IMR-90 (cell line): ENCODE measurements at regions not wholly inside any gene's neighbourhood (a gene's known extent, or its start where the extent isn't known, plus 50 kb on each side); places are given as distances from the start of the nearest gene placed in this dataset.

Experiments used
- ATAC-seq: fragments of 200-7000 bp; cut with Tn5 transposase; 2 replicates; pipeline ENCODE4 v1.9.1; 2020; ENCODE audit warnings: low read depth, mild to moderate bottlenecking, moderate library complexity
- BruUV-seq: library from RNA; stranded (reverse); fragments of 400-500 nt; replicated peaks from 2 replicates; lab custom pipeline; 2021; lab: Mats Ljungman, UMichigan
- CTCF ChIA-PET: fragments of 300-600 bp; formaldehyde crosslinking; extraction: SDS; loops from one replicate; lab custom pipeline; 2021; ENCODE audit warnings: antibody characterized with exemption; lab: Yijun Ruan, JAX
- POLR2A ChIA-PET: fragments of 300-600 bp; sonication (Branson Sonifier 250); formaldehyde crosslinking; loops from one replicate; lab custom pipeline; 2022; ENCODE audit warnings: antibody characterized with exemption; ENCODE audit not compliant: unreplicated experiment; lab: Charles Lee
- DNase-seq: peaks from one replicate; pipeline ENCODE4 v3.0.0; 2013
- H2AFZ ChIP-seq: replicated peaks from 2 replicates; pipeline ENCODE3; 2013; ENCODE audit warnings: low read length, mild to moderate bottlenecking; ENCODE audit not compliant: poor library complexity
- H2AK5ac ChIP-seq: 2 replicates; pipeline ENCODE4 v1.6.1; 2013; ENCODE audit warnings: low read depth, low read length, inconsistent platforms
- H2AK9ac ChIP-seq: replicated peaks from 2 replicates; pipeline ENCODE3; 2013; ENCODE audit warnings: mild to moderate bottlenecking, low read depth, low read length, moderate library complexity; ENCODE audit not compliant: poor library complexity
- H2BK120ac ChIP-seq: 2 replicates; pipeline ENCODE4 v1.6.1; 2013; ENCODE audit warnings: low read depth, low read length, inconsistent platforms
- H2BK15ac ChIP-seq: 3 replicates; pipeline ENCODE4 v1.6.1; 2013; ENCODE audit warnings: low read depth, low read length, inconsistent platforms
- H2BK20ac ChIP-seq: 2 replicates; pipeline ENCODE4 v1.6.1; 2013; ENCODE audit warnings: low read depth, mild to moderate bottlenecking, inconsistent platforms, low read length, moderate library complexity
- H2BK5ac ChIP-seq: 2 replicates; pipeline ENCODE4 v1.6.1; 2013; ENCODE audit warnings: mild to moderate bottlenecking, low read depth, low read length, inconsistent platforms; ENCODE audit not compliant: poor library complexity, severe bottlenecking
- H3K14ac ChIP-seq: replicated peaks from 2 replicates; pipeline ENCODE4 v1.6.1; 2013; ENCODE audit warnings: low read depth, low read length, inconsistent platforms
- H3K18ac ChIP-seq: 2 replicates; pipeline ENCODE4 v1.6.1; 2013; ENCODE audit warnings: low read depth, low read length, control low read depth
- H3K23ac ChIP-seq: 2 replicates; pipeline ENCODE4 v1.6.1; 2013; ENCODE audit warnings: low read depth, low read length, inconsistent platforms
- H3K27ac ChIP-seq: 2 replicates; pipeline ENCODE4 v1.5.1; 2013; ENCODE audit warnings: mild to moderate bottlenecking, control low read depth, low read length; ENCODE audit not compliant: insufficient read depth
- H3K27me3 ChIP-seq: 2 replicates; pipeline ENCODE4 v1.6.1; 2013; ENCODE audit warnings: low read length; ENCODE audit not compliant: control insufficient read depth, insufficient read depth
- H3K36me3 ChIP-seq: 2 replicates; pipeline ENCODE4 v1.6.1; 2013; ENCODE audit warnings: low read length, mixed read lengths; ENCODE audit not compliant: control insufficient read depth, insufficient read depth
- H3K4ac ChIP-seq: 2 replicates; pipeline ENCODE4 v1.6.1; 2013; ENCODE audit warnings: low read depth, low read length, inconsistent platforms
- H3K4me1 ChIP-seq: 2 replicates; pipeline ENCODE4 v1.6.1; 2013; ENCODE audit warnings: low read length, mixed read lengths; ENCODE audit not compliant: control insufficient read depth, insufficient read depth
- H3K4me2 ChIP-seq: 2 replicates; pipeline ENCODE4 v1.6.1; 2013; ENCODE audit warnings: low read depth, mild to moderate bottlenecking, control low read depth, low read length, moderate library complexity
- H3K4me3 ChIP-seq: 2 replicates; pipeline ENCODE4 v1.5.1; 2013; ENCODE audit warnings: low read depth, mild to moderate bottlenecking, control low read depth, low read length, moderate library complexity; ENCODE audit not compliant: insufficient read depth
- H3K56ac ChIP-seq: 2 replicates; pipeline ENCODE4 v1.6.1; 2013; ENCODE audit warnings: low read length, inconsistent platforms; ENCODE audit not compliant: insufficient read depth; ENCODE audit errors: extremely low read depth
- H3K79me1 ChIP-seq, 2 experiments: 2 replicates each; pipeline ENCODE4 v1.6.1; 2013; ENCODE audit warnings: low read length in 2 of 2, inconsistent platforms in 1 of 2, low read depth in 1 of 2
- H3K9ac ChIP-seq: 2 replicates; pipeline ENCODE4 v1.6.1; 2013; ENCODE audit warnings: low read depth, low read length, control low read depth
- H3K9me1 ChIP-seq: 2 replicates; pipeline ENCODE4 v1.6.1; 2013; ENCODE audit warnings: low read length, inconsistent platforms; ENCODE audit not compliant: insufficient read depth
- H3K9me3 ChIP-seq: 2 replicates; pipeline ENCODE4 v1.6.1; 2013; ENCODE audit warnings: low read length; ENCODE audit not compliant: control insufficient read depth, insufficient read depth
- H4K20me1 ChIP-seq: 2 replicates; pipeline ENCODE4 v1.6.1; 2013; ENCODE audit warnings: low read length, inconsistent platforms; ENCODE audit not compliant: insufficient read depth
- H4K5ac ChIP-seq: 2 replicates; pipeline ENCODE4 v1.6.1; 2013; ENCODE audit warnings: mild to moderate bottlenecking, low read depth, low read length, control low read depth
- H4K8ac ChIP-seq, 2 experiments: 2 replicates each; pipeline ENCODE4 v1.6.1; 2013; ENCODE audit warnings: low read depth in 2 of 2, low read length in 2 of 2, control low read depth in 1 of 2, inconsistent platforms in 1 of 2
- H4K91ac ChIP-seq: 2 replicates; pipeline ENCODE4 v1.6.1; 2013; ENCODE audit warnings: low read depth, low read length, inconsistent platforms; ENCODE audit not compliant: insufficient read depth
- BHLHE40 ChIP-seq: fragments of 150-350 bp; IDR thresholded peaks from 2 replicates; pipeline ENCODE4 v1.6.1; 2016; ENCODE audit warnings: mild to moderate bottlenecking, low read depth, low read length
- CEBPB ChIP-seq: IDR thresholded peaks from 2 replicates; pipeline ENCODE4 v1.6.1; 2012; ENCODE audit warnings: low read depth, low read length, improper control_type of control experiment
- CHD1 ChIP-seq: IDR thresholded peaks from 2 replicates; pipeline ENCODE4 v1.6.1; 2012; ENCODE audit warnings: low read depth, low read length, improper control_type of control experiment
- ELK1 ChIP-seq: fragments of 150-350 bp; IDR thresholded peaks from 2 replicates; pipeline ENCODE4 v1.6.1; 2016; ENCODE audit warnings: low read depth, mild to moderate bottlenecking, low read length, moderate library complexity, borderline replicate concordance
- FOS ChIP-seq: fragments of 150-350 bp; IDR thresholded peaks from 2 replicates; pipeline ENCODE4 v1.6.1; 2016; ENCODE audit warnings: low read depth, low read length
- MAFK ChIP-seq: IDR thresholded peaks from 2 replicates; pipeline ENCODE4 v1.6.1; 2012; ENCODE audit warnings: low read depth, low read length, improper control_type of control experiment
- MAZ ChIP-seq: IDR thresholded peaks from 2 replicates; pipeline ENCODE4 v1.6.1; 2012; ENCODE audit warnings: low read depth, mild to moderate bottlenecking, low read length, improper control_type of control experiment, moderate library complexity, borderline replicate concordance
- MXI1 ChIP-seq: IDR thresholded peaks from 2 replicates; pipeline ENCODE4 v1.6.1; 2012; ENCODE audit warnings: low read depth, mild to moderate bottlenecking, low read length, moderate library complexity, borderline replicate concordance
- POLR2A ChIP-seq: IDR thresholded peaks from 2 replicates; pipeline ENCODE4 v1.6.1; 2012; ENCODE audit warnings: mild to moderate bottlenecking, low read depth, low read length
- RAD21 ChIP-seq: IDR thresholded peaks from 2 replicates; pipeline ENCODE4 v1.6.1; 2012; ENCODE audit warnings: low read length, improper control_type of control experiment
- RCOR1 ChIP-seq: IDR thresholded peaks from 2 replicates; pipeline ENCODE4 v1.6.1; 2012; ENCODE audit warnings: mild to moderate bottlenecking, low read length, improper control_type of control experiment; ENCODE audit not compliant: insufficient replicate concordance
- RFX5 ChIP-seq: IDR thresholded peaks from 2 replicates; pipeline ENCODE4 v1.8.0; 2012; ENCODE audit warnings: low read depth, mild to moderate bottlenecking, low read length, moderate library complexity
- SMC3 ChIP-seq: fragments of 150-350 bp; IDR thresholded peaks from 2 replicates; pipeline ENCODE4 v1.6.1; 2016; ENCODE audit warnings: low read depth, mild to moderate bottlenecking, antibody characterized with exemption, low read length, moderate library complexity
- WGBS, 2 experiments: methylation state at CpG; one replicate each; pipeline versions ENCODE4 v1.1.5 to v1.1.7; 2013; ENCODE audit warnings: missing lambda C conversion rate in 2 of 2; ENCODE audit not compliant: insufficient read length in 1 of 2; ENCODE audit errors: extremely low coverage in 2 of 2; 5-methylcytosine and 5-hydroxymethylcytosine counted together
- dilution Hi-C: fragments of 300-500 bp; cut with HindIII; formaldehyde crosslinking; loops from one replicate; pipeline ENCODE4 v1.14.3; 2018; ENCODE audit warnings: low sequenced_read_pairs; ENCODE audit not compliant: unreplicated experiment
- in situ Hi-C: fragments of 300-500 bp; cut with MboI; formaldehyde crosslinking; loops from 3 replicates; pipeline ENCODE4 v1.14.3; 2019; ENCODE audit warnings: low sequenced_read_pairs, inconsistent platforms, mixed read lengths
- intact Hi-C: fragments of 100-400 bp; cut with micrococcal nuclease; formaldehyde crosslinking; loops from 2 replicates; pipeline ENCODE4 v1.10.0; 2022

GRCh38 chr1:209154912-209155311 lies 428.6 kb upstream of the CAMK1G start:
- H2AK9ac ChIP-seq = no peak overlapping the region
- H2AFZ ChIP-seq = no peak overlapping the region
- POLR2A ChIA-PET = no interaction called here
- H3K14ac ChIP-seq = no peak overlapping the region
- H4K91ac ChIP-seq = no peak overlapping the region
- H3K9ac ChIP-seq = no peak overlapping the region
- no peak overlapping the region for H2BK5ac ChIP-seq
- H2BK120ac ChIP-seq = no peak overlapping the region
- no peaks in the 10 kb centered on the region for H3K9me1 ChIP-seq
- ATAC-seq (no peak), DNase-seq (no peak)
- no peaks in the 10 kb centered on the region for H3K4me1 ChIP-seq
- H4K5ac ChIP-seq = no peak overlapping the region
- intact Hi-C loops (no loop called here), in situ Hi-C loops (no loop called here), dilution Hi-C loops (no loop called here)
- 20% methylated on average over 1 of the region's 1 CpG; no CpG with 5 or more reads in 1 of the 2 experiments for WGBS, 2 experiments
- H2BK15ac ChIP-seq = no peak overlapping the region
- no peaks in the 10 kb centered on the region for H4K20me1 ChIP-seq
- peaks cover 6% of the 10 kb centered on the region for H3K9me3 ChIP-seq
- TF ChIP-seq RFX5 (no peak), MAZ (no peak), SMC3 (no peak), CEBPB (no peak), RAD21 (no peak), RCOR1 (no peak), FOS (no peak), CHD1 (no peak), MAFK (no peak), ELK1 (no peak), POLR2A (no peak), BHLHE40 (no peak), MXI1 (no peak)
- H3K23ac ChIP-seq = no peak overlapping the region
- H2BK20ac ChIP-seq = no peak overlapping the region
- H3K27me3 ChIP-seq = no peaks in the 10 kb centered on the region
- H3K4me2 ChIP-seq = no peak overlapping the region
- no peaks in the 10 kb centered on the region for H3K79me1 ChIP-seq
- CTCF ChIA-PET = no interaction called here
- no peak overlapping the region for H4K8ac ChIP-seq
- H3K4ac ChIP-seq = no peak overlapping the region
- no peak overlapping the region for H3K4me3 ChIP-seq
- no TSS peak for BruUV-seq
- no peak overlapping the region for H3K18ac ChIP-seq
- no peak overlapping the region for H3K56ac ChIP-seq
- H3K27ac ChIP-seq = no peak overlapping the region
- no peak overlapping the region for H2AK5ac ChIP-seq
- H3K36me3 ChIP-seq = no peaks in the 10 kb centered on the region
